Hepatocyte (in vitro differentiated cells): ENCODE measurements at regions not wholly inside any gene's neighbourhood (a gene's known extent, or its start where the extent isn't known, plus 50 kb on each side); places are given as distances from the start of the nearest gene placed in this dataset.

Experiments used
- CTCF ChIP-seq: fragments of 200-600 bp; sonication (generic); IDR thresholded peaks from 2 replicates; pipeline ENCODE4 v1.5.1; 2016; ENCODE audit warnings: antibody characterized with exemption, mild to moderate bottlenecking; ENCODE audit not compliant: poor library complexity
- EZH2 ChIP-seq: fragments of 200-600 bp; sonication (generic); IDR thresholded peaks from 2 replicates; pipeline ENCODE4 v1.6.1; 2016; ENCODE audit warnings: antibody characterized with exemption, mild to moderate bottlenecking, borderline replicate concordance
- EZH2phosphoT487 ChIP-seq: fragments of 200-600 bp; sonication (generic); IDR thresholded peaks from one replicate; pipeline ENCODE4 v1.6.1; 2018; ENCODE audit warnings: antibody characterized with exemption, mild to moderate bottlenecking, low read depth, moderate library complexity; ENCODE audit not compliant: unreplicated experiment, severe bottlenecking

- no peak for TF ChIP-seq CTCF
- TF ChIP-seq EZH2: no peak
- TF ChIP-seq EZH2phosphoT487: no peak
Measured at GRCh38 chr12:118541071-118541470, 164.7 kb downstream of the SUDS3 start.
